K562 (cell line): ENCODE measurements at regions not wholly inside any gene's neighbourhood (a gene's known extent, or its start where the extent isn't known, plus 50 kb on each side); places are given as distances from the start of the nearest gene placed in this dataset.

Experiments used
- FOXK2 ChIP-seq, 2 experiments: fragments of 450-650 bp; IDR thresholded peaks in 1 of 2; conservative IDR thresholded peaks in 1 of 2; 2 replicates each; pipeline ENCODE4 v1.6.1; 2016; ENCODE audit warnings: low read depth in 2 of 2, mild to moderate bottlenecking in 1 of 2
- RBM17 ChIP-seq: fragments of 200-400 bp; formaldehyde crosslinking; IDR thresholded peaks from 2 replicates; pipeline ENCODE4 v1.6.1; 2017; ENCODE audit warnings: low read depth, mild to moderate bottlenecking, low read length, borderline replicate concordance
- ZBTB40 ChIP-seq, 2 experiments: fragments of 450-650 bp in 1 of 2; sonication (generic) in 1 of 2; formaldehyde crosslinking in 1 of 2; IDR thresholded peaks; 2 replicates each; pipeline versions ENCODE4 v1.7.1 to v1.9.0; 2016 to 2022; ENCODE audit warnings: inconsistent platforms in 1 of 2, mild to moderate bottlenecking in 1 of 2, missing genetic modification reagents in 1 of 2
- TF ChIP-seq, protein P1 (sequence below): conservative IDR thresholded peaks from 2 replicates; pipeline ENCODE4 v1.6.1; 2011; ENCODE audit warnings: low read depth, mild to moderate bottlenecking, low read length; ENCODE audit not compliant: control insufficient read depth

GRCh38 chr12:89969093-89969492 is 260.5 kb upstream of the ATP2B1 start (continued):
- TF ChIP-seq ZBTB40 (IDR thresholded peaks at IDR 0.05) (no peak), ZBTB40 (CRISPR knock-in tag; IDR thresholded peaks at IDR 0.05) (no peak), FOXK2 (conservative IDR thresholded peaks at IDR 0.05 in 1 of 2, IDR thresholded peaks at IDR 0.05 in 1 of 2; ENCODE audit: low read depth in 2 of 2) (no peak), RBM17 (no peak)
- TF ChIP-seq, protein P1, sequence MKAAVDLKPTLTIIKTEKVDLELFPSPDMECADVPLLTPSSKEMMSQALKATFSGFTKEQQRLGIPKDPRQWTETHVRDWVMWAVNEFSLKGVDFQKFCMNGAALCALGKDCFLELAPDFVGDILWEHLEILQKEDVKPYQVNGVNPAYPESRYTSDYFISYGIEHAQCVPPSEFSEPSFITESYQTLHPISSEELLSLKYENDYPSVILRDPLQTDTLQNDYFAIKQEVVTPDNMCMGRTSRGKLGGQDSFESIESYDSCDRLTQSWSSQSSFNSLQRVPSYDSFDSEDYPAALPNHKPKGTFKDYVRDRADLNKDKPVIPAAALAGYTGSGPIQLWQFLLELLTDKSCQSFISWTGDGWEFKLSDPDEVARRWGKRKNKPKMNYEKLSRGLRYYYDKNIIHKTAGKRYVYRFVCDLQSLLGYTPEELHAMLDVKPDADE = no peak
